ENCODE measurements at regions not wholly inside any gene's neighbourhood (a gene's known extent, or its start where the extent isn't known, plus 50 kb on each side); places are given as distances from the start of the nearest gene placed in this dataset.

GRCh38 chr5:60437308-60437707 lies 262.7 kb downstream of the DEPDC1B start (continued):
- TF ChIP-seq ATF2 (tag by site-specific recombination; IDR thresholded peaks at IDR 0.05; ENCODE audit: low read depth) = no peak
- no peak for TF ChIP-seq ZXDB (tag by site-specific recombination; IDR thresholded peaks at IDR 0.05)
- no peak for TF ChIP-seq ZNF10 (tag by site-specific recombination; IDR thresholded peaks at IDR 0.05)
- TF ChIP-seq ZNF76 (tag by site-specific recombination; IDR thresholded peaks at IDR 0.05; ENCODE audit: borderline replicate concordance, low read depth) = no peak
- no peak for TF ChIP-seq ZNF514 (tag by site-specific recombination; IDR thresholded peaks at IDR 0.05)
- no peak for TF ChIP-seq ZNF24 (tag by site-specific recombination; IDR thresholded peaks at IDR 0.05)
- TF ChIP-seq ZNF548 (tag by site-specific recombination; IDR thresholded peaks at IDR 0.05) = no peak
- no peak for TF ChIP-seq YY1 (tag by site-specific recombination; IDR thresholded peaks at IDR 0.05)
- no peak for TF ChIP-seq ZNF785 (tag by site-specific recombination; IDR thresholded peaks at IDR 0.05)
- no peak for TF ChIP-seq KLF9 (tag by site-specific recombination; IDR thresholded peaks at IDR 0.05; ENCODE audit: low read depth)
- TF ChIP-seq MYNN (tag by site-specific recombination; IDR thresholded peaks at IDR 0.05; ENCODE audit: borderline replicate concordance) = no peak

- no peak for TF ChIP-seq ZNF76 (tag by site-specific recombination; IDR thresholded peaks at IDR 0.05; ENCODE audit: borderline replicate concordance, low read depth)
- no peak for TF ChIP-seq ZNF585B (tag by site-specific recombination; IDR thresholded peaks at IDR 0.05)
- no peak for TF ChIP-seq ZNF335 (tag by site-specific recombination; conservative IDR thresholded peaks at IDR 0.05)
- TF ChIP-seq ZNF26 (tag by site-specific recombination; IDR thresholded peaks at IDR 0.05) = no peak
- TF ChIP-seq HIC1 (tag by site-specific recombination; IDR thresholded peaks at IDR 0.05) = no peak
- TF ChIP-seq SP2 (tag by site-specific recombination; IDR thresholded peaks at IDR 0.05) = no peak
- TF ChIP-seq ZNF362 (tag by site-specific recombination; IDR thresholded peaks at IDR 0.05) = no peak
- TF ChIP-seq ZNF175 (tag by site-specific recombination; IDR thresholded peaks at IDR 0.05) = no peak
- TF ChIP-seq ZNF266 (tag by site-specific recombination; IDR thresholded peaks at IDR 0.05; ENCODE audit: low read depth) = no peak
- no peak for TF ChIP-seq ZNF600 (tag by site-specific recombination; IDR thresholded peaks at IDR 0.05)
- TF ChIP-seq PRDM2 (tag by site-specific recombination; IDR thresholded peaks at IDR 0.05; ENCODE audit: borderline replicate concordance) = no peak
- POLR2A ChIA-PET = no interaction called here
- H3K36me3 ChIP-seq (ENCODE audit: control insufficient read depth in 2 of 2, insufficient read depth in 1 of 2, low read length in 2 of 2) = no peaks in the 10 kb centered on the region
- no peak overlapping the region for H3K27ac ChIP-seq (ENCODE audit: extremely low read depth, low read depth, low read length)
- H3K4me3 ChIP-seq (ENCODE audit: low read depth, low read length) = no peak overlapping the region
- H3K9me3 ChIP-seq (ENCODE audit: control insufficient read depth, insufficient read depth, low read depth, low read length) = no peaks in the 10 kb centered on the region
- CTCF ChIA-PET = no interaction called here
- no peaks in the 10 kb centered on the region for H3K4me1 ChIP-seq (ENCODE audit: control insufficient read depth, insufficient read depth, low read length)
Measured at GRCh38 chr5:60436518-60436917, 263.4 kb downstream of the DEPDC1B start.
